NCI-H345 (cell line): ENCODE measurements at regions not wholly inside any gene's neighbourhood (a gene's known extent, or its start where the extent isn't known, plus 50 kb on each side); places are given as distances from the start of the nearest gene placed in this dataset.

Source experiments
- DNase-seq: peaks from one replicate; lab custom pipeline; 2025; lab: John Stamatoyannopoulos, UW

DNA sequence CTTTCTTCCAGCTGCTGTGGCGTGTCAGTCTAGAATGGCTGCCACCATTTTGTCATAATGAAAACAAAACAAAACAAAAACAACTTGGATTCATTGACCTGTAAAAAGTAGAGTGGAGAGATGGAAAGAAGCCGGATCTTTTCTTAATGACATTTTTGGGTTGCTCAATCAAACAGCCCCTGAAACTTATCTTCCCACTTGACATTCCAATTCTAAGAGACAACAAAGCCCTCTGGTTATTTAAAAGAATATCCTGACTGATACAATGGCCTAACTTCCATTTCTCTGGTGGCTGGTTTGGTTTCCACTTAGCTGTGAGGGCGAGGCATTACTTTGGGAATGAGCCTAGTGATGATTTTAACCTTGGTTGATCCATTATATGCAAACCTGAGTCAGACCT, 123.7 kb downstream of the AQP4 start:
- DNase-seq: no peak

- no peak for DNase-seq
Observed at GRCh38 chr18:26741048-26741447, 124.5 kb downstream of the AQP4 start.

GRCh38 chr18:26740396-26740795, 125.1 kb downstream of the AQP4 start:
- DNase-seq: no peak

DNA sequence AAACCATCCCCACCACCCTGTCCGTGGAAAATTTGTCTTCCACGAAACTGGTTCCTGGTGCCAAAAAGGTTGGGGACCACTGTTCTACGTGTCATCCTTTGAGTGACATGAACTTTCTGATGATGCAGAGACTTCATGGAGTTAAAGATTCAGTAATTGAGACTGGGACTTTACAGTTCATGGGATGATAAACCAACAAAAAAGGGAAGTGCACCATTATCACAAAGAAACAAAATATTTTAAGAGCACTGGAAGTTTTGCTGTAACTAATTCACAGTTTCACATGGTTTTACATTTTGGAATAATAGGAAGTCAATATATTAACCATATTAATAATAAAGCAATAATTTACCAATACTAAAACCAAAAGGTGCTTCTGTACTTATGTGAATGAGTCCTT, 126.8 kb downstream of the AQP4 start:
- no peak for DNase-seq

GRCh38 chr18:26736301-26736700, 129.2 kb downstream of the AQP4 start:
- no peak for DNase-seq

GRCh38 chr18:26734760-26735159, 130.7 kb downstream of the AQP4 start:
- DNase-seq: no peak

- no peak for DNase-seq
Observed at GRCh38 chr18:26729449-26729848, 136.1 kb downstream of the AQP4 start.

GRCh38 chr18:26729008-26729407, 136.5 kb downstream of the AQP4 start:
- DNase-seq: no peak

DNA sequence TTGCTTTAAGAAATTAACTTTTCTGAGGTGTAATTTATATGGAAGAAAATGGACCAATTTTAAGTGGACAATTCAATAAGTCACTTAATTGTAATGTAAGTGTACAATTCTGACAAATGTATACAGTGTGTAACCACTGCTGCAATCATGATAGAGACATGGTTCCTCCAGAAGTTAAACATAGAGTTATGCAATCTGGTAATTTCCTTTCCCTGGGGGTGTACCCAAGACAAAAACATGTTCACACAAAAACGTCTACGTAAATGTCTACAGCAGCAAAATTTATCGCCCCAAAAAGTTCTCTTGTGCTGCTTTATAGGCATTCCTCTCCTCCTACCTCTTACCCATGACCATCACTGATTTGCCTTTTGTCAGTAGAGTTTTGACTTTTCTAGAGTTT, 141.5 kb downstream of the AQP4 start:
- DNase-seq: no peak

DNA sequence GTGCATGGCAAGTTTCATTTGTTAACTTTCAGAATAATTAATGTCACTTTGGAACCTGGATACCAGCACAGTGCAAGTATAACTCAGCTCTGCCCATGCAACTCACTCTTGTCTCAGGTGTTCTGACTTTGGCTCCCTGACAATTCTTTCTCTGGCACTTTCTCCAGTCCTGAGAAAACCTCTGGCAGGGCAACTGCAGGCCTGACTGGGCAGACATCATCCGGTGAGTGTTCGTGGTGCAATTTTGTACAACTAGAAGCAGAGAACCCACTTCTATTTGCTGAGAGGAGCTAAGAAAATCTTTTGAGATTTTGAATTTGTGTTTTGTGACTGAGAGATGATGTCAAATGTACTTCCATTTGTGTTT, 143.0 kb downstream of the AQP4 start:
- DNase-seq: no peak

- no peak for DNase-seq
Observed at GRCh38 chr18:26721854-26722564, 143.5 kb downstream of the AQP4 start.

GRCh38 chr18:26719896-26720295, 145.6 kb downstream of the AQP4 start:
- no peak for DNase-seq

DNA sequence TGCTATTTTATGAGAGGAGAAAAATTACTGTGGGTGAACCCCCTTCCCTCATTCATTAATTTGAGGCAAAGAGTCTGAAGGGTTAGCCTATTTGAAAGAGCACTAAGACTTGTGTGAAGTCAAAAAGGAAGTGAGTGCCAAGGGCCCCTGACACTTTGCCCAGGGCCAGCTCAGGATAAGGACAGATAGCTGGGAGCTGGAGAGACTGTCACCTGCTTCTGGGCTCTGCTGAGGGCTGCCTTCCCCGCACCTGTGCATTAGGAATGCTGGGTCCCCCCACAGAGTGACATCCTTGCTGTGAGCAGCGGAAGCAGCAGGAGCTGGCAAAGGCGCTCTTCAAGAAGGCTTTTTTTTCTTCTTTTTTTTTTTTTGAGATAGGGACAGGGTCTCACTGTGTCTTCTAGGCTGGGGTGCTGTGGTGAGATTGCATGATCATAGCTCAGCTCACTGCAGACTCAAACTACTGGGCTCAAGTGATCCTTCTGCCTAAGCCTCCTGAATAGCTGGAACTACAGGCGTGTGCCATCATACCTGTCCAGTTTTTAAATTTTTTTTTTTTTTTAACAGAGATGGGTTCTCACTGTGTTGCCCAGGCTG, 148.3 kb downstream of the AQP4 start:
- DNase-seq: no peak

DNA sequence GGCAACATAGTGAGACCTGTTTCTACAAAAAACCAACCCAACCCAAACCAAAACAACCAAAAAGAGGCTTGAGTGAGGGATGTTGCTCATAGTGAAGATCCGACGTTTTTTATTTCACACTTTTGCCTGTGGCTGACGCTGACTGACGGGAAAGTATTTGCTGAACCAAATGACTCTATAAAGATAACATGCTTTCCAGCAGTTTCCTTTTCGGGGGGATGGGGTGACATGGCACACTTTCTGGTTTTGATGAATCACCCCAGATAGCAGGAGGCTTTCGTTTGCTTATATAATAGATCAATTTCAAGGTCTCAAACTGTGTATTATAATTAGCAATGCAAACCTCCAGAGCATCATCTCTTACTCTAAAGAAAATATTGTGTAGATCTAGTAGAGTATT, 150.8 kb downstream of the AQP4 start:
- DNase-seq: no peak

- DNase-seq: no peak
Observed at GRCh38 chr18:26711756-26712155, 153.8 kb downstream of the AQP4 start.

DNA sequence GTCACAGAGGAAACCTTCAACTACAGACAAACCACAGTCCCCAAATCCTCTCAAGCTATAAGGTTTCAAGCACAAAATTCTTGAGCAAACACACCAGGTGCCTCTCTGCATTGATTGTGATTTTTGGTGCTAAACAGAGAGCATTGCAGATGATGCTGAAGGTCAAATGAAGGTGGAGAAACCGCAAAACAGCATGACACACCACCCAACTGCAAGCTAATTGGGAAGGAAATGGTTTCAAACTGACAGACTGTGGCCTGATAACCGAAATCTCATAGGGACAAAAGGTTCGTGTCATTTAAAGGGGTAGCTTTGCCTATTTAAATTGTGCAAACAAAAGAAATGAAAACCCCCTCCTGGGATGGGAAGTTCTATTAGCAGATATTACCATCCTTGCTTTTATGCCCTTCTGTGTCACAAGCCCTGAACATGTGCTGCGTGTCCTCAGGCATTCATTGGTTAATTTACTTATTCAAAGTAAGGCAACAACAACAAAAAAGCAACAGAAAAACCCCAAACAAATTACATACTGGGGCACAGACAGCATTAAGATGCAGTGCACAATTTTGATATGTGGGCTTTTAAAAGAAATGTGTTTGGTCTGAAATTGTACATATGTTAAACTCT, 154.9 kb downstream of the AQP4 start:
- no peak for DNase-seq

GRCh38 chr18:26709897-26710296, 155.6 kb downstream of the AQP4 start:
- no peak for DNase-seq

DNA sequence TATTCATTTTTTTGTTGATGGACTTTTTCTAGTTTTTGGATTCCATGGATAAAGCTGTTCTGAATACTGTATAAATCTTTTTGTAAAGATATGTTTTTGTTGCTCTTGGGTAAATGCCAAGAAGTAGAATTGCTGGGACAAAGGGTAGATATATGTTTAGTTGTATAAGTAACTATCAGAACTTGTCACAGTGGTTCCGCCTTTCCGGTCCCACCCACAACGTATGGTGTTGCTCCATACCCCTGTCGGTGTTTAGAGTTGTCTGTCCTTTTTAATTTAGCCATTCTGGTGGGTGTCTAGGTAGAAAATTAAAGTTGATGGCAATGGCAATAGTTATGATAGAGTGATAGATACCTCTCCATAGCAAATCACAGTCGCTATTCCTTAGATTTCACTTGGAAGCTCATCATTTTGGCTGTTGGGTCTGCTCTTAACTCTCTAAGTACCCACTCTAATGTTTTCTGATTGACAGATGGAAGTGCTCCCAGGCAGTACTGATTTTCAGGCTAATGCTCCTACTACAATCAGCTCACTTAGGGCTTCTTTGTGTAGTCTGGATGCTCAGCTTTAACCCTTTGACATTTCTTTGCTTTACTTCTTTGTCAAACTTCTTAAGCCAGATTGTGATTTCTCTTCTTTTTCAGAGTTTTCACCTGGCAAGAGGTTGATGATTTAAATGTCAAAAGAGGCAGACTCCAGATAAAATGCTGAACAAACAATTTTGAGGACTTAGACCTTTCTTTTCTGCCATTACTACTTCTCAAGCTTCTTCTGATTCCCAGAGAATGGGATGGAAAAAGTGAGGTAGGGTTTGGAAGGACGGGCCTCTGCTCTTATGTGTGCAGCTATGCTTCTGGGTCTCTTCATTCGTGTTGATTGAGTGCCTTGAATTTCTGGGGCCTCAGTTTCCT, 156.4 kb downstream of the AQP4 start:
- DNase-seq: no peak

DNA sequence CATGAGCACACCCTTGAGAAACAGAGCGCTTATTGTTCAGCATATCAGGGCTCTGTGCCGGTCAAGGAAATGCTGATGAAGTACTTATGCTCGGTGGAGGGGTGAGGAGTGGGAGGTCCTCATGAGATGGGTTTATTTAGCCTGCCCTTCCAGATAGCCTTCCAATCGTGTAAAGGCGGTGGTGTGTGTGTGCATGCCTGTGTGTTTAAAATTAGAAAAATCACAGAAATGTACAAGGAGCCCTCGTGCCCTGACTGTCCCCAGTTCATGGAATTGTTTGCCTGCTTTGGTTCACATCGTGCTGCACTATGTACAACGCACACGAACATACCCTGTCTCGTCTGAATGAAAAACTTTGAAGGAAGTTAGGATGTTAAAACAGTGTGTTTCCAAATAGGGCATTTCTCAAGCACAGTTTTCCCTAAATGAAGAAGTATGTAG, 158.6 kb downstream of the AQP4 start:
- no peak for DNase-seq

GRCh38 chr18:26705757-26706156, 157.4 kb upstream of the KCTD1 start:
- no peak for DNase-seq

GRCh38 chr18:26703170-26703930, 155.0 kb upstream of the KCTD1 start:
- DNase-seq: no peak

DNA sequence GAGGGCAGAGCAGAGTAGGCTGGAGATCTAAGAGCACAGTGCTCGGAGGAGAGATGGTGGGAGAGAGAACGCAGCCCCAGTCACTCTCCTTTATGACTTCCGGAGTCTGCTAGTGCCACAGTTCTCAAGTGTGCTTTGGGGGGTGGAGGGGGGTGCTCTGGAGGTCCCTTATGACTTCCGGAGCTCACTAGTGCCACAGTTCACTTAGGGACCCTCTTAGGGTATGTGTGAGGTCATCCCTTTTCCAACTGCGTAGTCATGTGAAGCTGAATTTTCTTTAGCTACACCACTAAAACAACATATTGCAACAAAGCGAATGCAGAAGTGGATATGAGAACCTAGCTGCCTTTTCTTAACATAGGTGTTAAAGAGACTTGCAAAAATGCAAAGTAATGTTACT, 153.7 kb upstream of the KCTD1 start:
- DNase-seq: no peak
